ENCODE measurements at regions not wholly inside any gene's neighbourhood (a gene's known extent, or its start where the extent isn't known, plus 50 kb on each side); places are given as distances from the start of the nearest gene placed in this dataset.

- no peak overlapping the region for H2AFZ ChIP-seq (ENCODE audit: low read length)
- H2BK12ac ChIP-seq (ENCODE audit: low read depth, low read length) = no peak overlapping the region
- ChIA-PET CTCF (ENCODE audit: partially characterized antibody) (interaction anchor here (1.7 kb wide), 1 partner anchor 564 kb away, joined by 3 read pairs; no protein-coding TSS in a partner anchor), POLR2A (ENCODE audit: partially characterized antibody) (no interaction called here)
- no peak overlapping the region for H3K9ac ChIP-seq (replicated peaks in 1 of 4; ENCODE audit: extremely low read depth in 1 of 4, low read depth in 3 of 4, low read length in 3 of 4)
- H3K18ac ChIP-seq (ENCODE audit: extremely low read depth, low read length) = no peak overlapping the region
- H3K4me1 ChIP-seq (replicated peaks in 1 of 4; ENCODE audit: control insufficient read depth in 3 of 4, insufficient read depth in 4 of 4, low read length in 3 of 4) = no peaks in the 10 kb centered on the region
- no peaks in the 10 kb centered on the region for H3K23me2 ChIP-seq (ENCODE audit: low read depth, low read length)
- H4K20me1 ChIP-seq (replicated peaks in 1 of 2; ENCODE audit: control insufficient read depth in 1 of 2, insufficient read depth in 2 of 2, low read length in 2 of 2) = no peaks in the 10 kb centered on the region
- H3K79me2 ChIP-seq (ENCODE audit: control insufficient read depth in 1 of 2, insufficient read depth in 2 of 2, low read length in 2 of 2) = no peaks in the 10 kb centered on the region
- no peak overlapping the region for H3K4me3 ChIP-seq (ENCODE audit: extremely low read depth in 1 of 4, insufficient read depth in 2 of 4, low read depth in 3 of 4, low read length in 4 of 4)
- H2BK5ac ChIP-seq (ENCODE audit: low read depth, low read length) = no peak overlapping the region
- no peak overlapping the region for H3K14ac ChIP-seq (ENCODE audit: insufficient read length)
- H3K36me3 ChIP-seq (ENCODE audit: control insufficient read depth in 2 of 4, insufficient read depth in 4 of 4, low read length in 3 of 4) = no peaks in the 10 kb centered on the region
- H3K79me1 ChIP-seq (ENCODE audit: low read depth, low read length) = no peaks in the 10 kb centered on the region
- H2AK5ac ChIP-seq (ENCODE audit: low read depth, low read length) = no peak overlapping the region
- H2BK120ac ChIP-seq (replicated peaks; ENCODE audit: low read depth, low read length) = no peak overlapping the region
- no peak overlapping the region for H3K23ac ChIP-seq (ENCODE audit: insufficient read length)
- no peak overlapping the region for H3K56ac ChIP-seq (replicated peaks; ENCODE audit: insufficient read length, low read depth, low read length)
- no peaks in the 10 kb centered on the region for H3K9me3 ChIP-seq (ENCODE audit: insufficient read depth in 2 of 2, low read depth in 1 of 2, low read length in 1 of 2)
- no peak overlapping the region for H3K27ac ChIP-seq (ENCODE audit: low read depth, low read length)
- no peak for TF ChIP-seq CHD2 (IDR thresholded peaks at IDR 0.05; ENCODE audit: low read length)
- no peak for TF ChIP-seq SP1 (IDR thresholded peaks at IDR 0.05; ENCODE audit: low read depth, low read length)
- TF ChIP-seq GABPA (IDR thresholded peaks at IDR 0.05; ENCODE audit: borderline replicate concordance, insufficient read depth, low read length) = no peak
- TF ChIP-seq, protein P1, sequence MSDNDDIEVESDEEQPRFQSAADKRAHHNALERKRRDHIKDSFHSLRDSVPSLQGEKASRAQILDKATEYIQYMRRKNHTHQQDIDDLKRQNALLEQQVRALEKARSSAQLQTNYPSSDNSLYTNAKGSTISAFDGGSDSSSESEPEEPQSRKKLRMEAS (IDR thresholded peaks at IDR 0.05) = no peak
- TF ChIP-seq TCF12 (IDR thresholded peaks at IDR 0.05; ENCODE audit: low read depth, low read length) = no peak
- TF ChIP-seq GTF2F1 (IDR thresholded peaks at IDR 0.05; ENCODE audit: borderline replicate concordance, low read depth, low read length) = no peak
- no peak for TF ChIP-seq SUZ12 (IDR thresholded peaks at IDR 0.05; ENCODE audit: low read length)
- TF ChIP-seq CREB1 (IDR thresholded peaks at IDR 0.05) = no peak
- TF ChIP-seq HDAC2 (IDR thresholded peaks at IDR 0.05; ENCODE audit: borderline replicate concordance in 1 of 2, low read depth in 2 of 2, low read length in 2 of 2) = no peak
- TF ChIP-seq MAFK (IDR thresholded peaks at IDR 0.05; ENCODE audit: low read depth, low read length) = no peak
- TF ChIP-seq EGR1 (IDR thresholded peaks at IDR 0.05; ENCODE audit: borderline replicate concordance, low read depth, low read length) = no peak
- no peak for TF ChIP-seq BCL11A (IDR thresholded peaks at IDR 0.05; ENCODE audit: low read depth in 2 of 2, low read length in 2 of 2)
- no peak overlapping the region for H2BK15ac ChIP-seq (ENCODE audit: low read length)
- FAIRE-seq (no peak), DNase-seq (ENCODE audit: low read depth in 1 of 2, low spot score in 2 of 2) (no peak)
- H3K27me3 ChIP-seq (replicated peaks in 1 of 4; ENCODE audit: control insufficient read depth in 3 of 4, extremely low read depth in 1 of 4, insufficient read depth in 3 of 4, low read length in 3 of 4) = peaks cover 0 to 1% (median 0%) of the 10 kb centered on the region in 4 experiments; a peak in 1 of 7 replicates
- no peak overlapping the region for H2BK20ac ChIP-seq (ENCODE audit: low read length)
- H4K91ac ChIP-seq (replicated peaks; ENCODE audit: insufficient read length, low read length) = no peak overlapping the region
- no peak overlapping the region for H4K5ac ChIP-seq (ENCODE audit: insufficient read length, low read depth, low read length)
- H4K8ac ChIP-seq (ENCODE audit: extremely low read depth, insufficient read depth, low read length) = no peak overlapping the region
- no peak overlapping the region for H3K4me2 ChIP-seq (ENCODE audit: insufficient read depth in 1 of 2, low read depth in 2 of 2, low read length in 2 of 2)
- no peak overlapping the region for H3K4ac ChIP-seq (replicated peaks; ENCODE audit: insufficient read length, low read depth, low read length)
Measured at GRCh38 chr3:89565098-89565497, 457.7 kb downstream of the EPHA3 start.

All from H1 (cell line).